PC-3 (cell line): ENCODE measurements at regions not wholly inside any gene's neighbourhood (a gene's known extent, or its start where the extent isn't known, plus 50 kb on each side); places are given as distances from the start of the nearest gene placed in this dataset.
A peak's percentile ranks its signal among the peaks of the same experiment; 100 is the strongest.

Experiments used
- ATAC-seq: fragments of 200-7000 bp; cut with Tn5 transposase; 2 replicates; pipeline ENCODE4 v1.9.1; 2020; ENCODE audit warnings: mild to moderate bottlenecking, moderate library complexity
- BruUV-seq: library from RNA; stranded (reverse); fragments of 400-500 nt; replicated peaks from 2 replicates; lab custom pipeline; 2021; lab: Mats Ljungman, UMichigan
- CTCF ChIA-PET: fragments of 300-600 bp; sonication (Branson Sonifier 250); formaldehyde crosslinking; loops from one replicate; lab custom pipeline; 2022; ENCODE audit warnings: antibody characterized with exemption; lab: Charles Lee
- POLR2A ChIA-PET: fragments of 300-600 bp; sonication (Branson Sonifier 250); formaldehyde crosslinking; loops from one replicate; lab custom pipeline; 2022; ENCODE audit warnings: antibody characterized with exemption; ENCODE audit not compliant: unreplicated experiment; lab: Charles Lee
- DNase-seq: peaks from one replicate; pipeline ENCODE4 v3.0.0-alpha.2; 2015
- H2AFZ ChIP-seq: fragments of 300-600 bp; sonication (generic); 2 replicates; pipeline ENCODE4 v1.6.0; 2016; ENCODE audit warnings: antibody characterized with exemption, low read length
- H3F3A ChIP-seq: fragments of 300-600 bp; sonication (generic); one replicate; pipeline ENCODE4 v1.6.0; 2017; ENCODE audit warnings: antibody characterized with exemption, low read length, control low read depth, mild to moderate bottlenecking; ENCODE audit not compliant: unreplicated experiment
- H3K27ac ChIP-seq: fragments of 300-600 bp; sonication (generic); 2 replicates; pipeline ENCODE4 v1.5.1; 2016; ENCODE audit warnings: mild to moderate bottlenecking, low read length
- H3K27me3 ChIP-seq: fragments of 300-600 bp; sonication (generic); 2 replicates; pipeline ENCODE4 v1.6.1; 2016; ENCODE audit warnings: low read length, mixed read lengths
- H3K36me3 ChIP-seq: fragments of 300-600 bp; sonication (generic); 2 replicates; pipeline ENCODE4 v1.6.1; 2016; ENCODE audit warnings: low read depth, mixed run types, low read length, mixed read lengths
- H3K4me1 ChIP-seq: fragments of 300-600 bp; sonication (generic); 2 replicates; pipeline ENCODE4 v1.5.1; 2016; ENCODE audit warnings: low read length; ENCODE audit not compliant: insufficient read depth
- H3K4me2 ChIP-seq: fragments of 300-600 bp; sonication (generic); 2 replicates; pipeline ENCODE4 v1.6.0; 2016; ENCODE audit warnings: low read length
- H3K4me3 ChIP-seq: fragments of 300-600 bp; sonication (generic); 2 replicates; pipeline ENCODE4 v1.5.1; 2016; ENCODE audit warnings: mild to moderate bottlenecking, low read length, mixed read lengths
- H3K79me2 ChIP-seq: fragments of 300-600 bp; sonication (generic); 2 replicates; pipeline ENCODE4 v1.6.1; 2017; ENCODE audit warnings: low read length, mixed read lengths
- H3K9ac ChIP-seq: fragments of 300-600 bp; sonication (generic); 2 replicates; pipeline ENCODE4 v1.6.0; 2016; ENCODE audit warnings: mild to moderate bottlenecking, low read length
- H3K9me2 ChIP-seq: fragments of 300-600 bp; sonication (generic); replicated peaks from 2 replicates; pipeline ENCODE4 v1.6.1; 2016; ENCODE audit warnings: mixed run types, low read length, mixed read lengths
- H3K9me3 ChIP-seq: fragments of 300-600 bp; sonication (generic); 2 replicates; pipeline ENCODE4 v1.6.1; 2016; ENCODE audit warnings: low read length, mixed read lengths
- H4K20me1 ChIP-seq: fragments of 300-600 bp; sonication (generic); 2 replicates; pipeline ENCODE4 v1.6.1; 2016; ENCODE audit warnings: low read length, mixed read lengths
- EZH2 ChIP-seq: fragments of 300-600 bp; sonication (generic); IDR thresholded peaks from one replicate; pipeline ENCODE4 v1.6.1; 2017; ENCODE audit warnings: antibody characterized with exemption, mild to moderate bottlenecking, low read length; ENCODE audit not compliant: unreplicated experiment
- EZH2phosphoT487 ChIP-seq: fragments of 300-600 bp; sonication (generic); IDR thresholded peaks from 2 replicates; pipeline ENCODE4 v1.6.1; 2018; ENCODE audit warnings: mild to moderate bottlenecking, antibody characterized with exemption, low read length, borderline replicate concordance
- intact Hi-C: fragments of 100-400 bp; cut with micrococcal nuclease; formaldehyde crosslinking; loops from 2 replicates; pipeline ENCODE4 v1.9.0; 2023
- TF ChIP-seq, protein P1 (sequence below): fragments of 300-600 bp; sonication (generic); conservative IDR thresholded peaks from 2 replicates; pipeline ENCODE4 v1.5.1; 2017; ENCODE audit warnings: antibody characterized with exemption, low read depth, mild to moderate bottlenecking, low read length

- POLR2A ChIA-PET = no interaction called here
- intact Hi-C loops = no loop called here
- Histone ChIP-seq H3K79me2 (no peaks in the 10 kb centered on the region), H3K27ac (no peak overlapping the region), H3K4me2 (no peak overlapping the region), H3K4me3 (no peak overlapping the region), H2AFZ (no peak overlapping the region), H4K20me1 (no peaks in the 10 kb centered on the region), H3K9me2 (no peaks in the 10 kb centered on the region), H3K9ac (no peak overlapping the region), H3K36me3 (no peaks in the 10 kb centered on the region), H3K9me3 (no peaks in the 10 kb centered on the region), H3F3A (no peaks in the 10 kb centered on the region), H3K27me3 (no peaks in the 10 kb centered on the region), H3K4me1 (peaks cover 8% of the 10 kb centered on the region)
- BruUV-seq = no TSS peak
- CTCF ChIA-PET = no interaction called here
- DNase-seq (no peak), ATAC-seq (no peak)
- TF ChIP-seq, protein P1, sequence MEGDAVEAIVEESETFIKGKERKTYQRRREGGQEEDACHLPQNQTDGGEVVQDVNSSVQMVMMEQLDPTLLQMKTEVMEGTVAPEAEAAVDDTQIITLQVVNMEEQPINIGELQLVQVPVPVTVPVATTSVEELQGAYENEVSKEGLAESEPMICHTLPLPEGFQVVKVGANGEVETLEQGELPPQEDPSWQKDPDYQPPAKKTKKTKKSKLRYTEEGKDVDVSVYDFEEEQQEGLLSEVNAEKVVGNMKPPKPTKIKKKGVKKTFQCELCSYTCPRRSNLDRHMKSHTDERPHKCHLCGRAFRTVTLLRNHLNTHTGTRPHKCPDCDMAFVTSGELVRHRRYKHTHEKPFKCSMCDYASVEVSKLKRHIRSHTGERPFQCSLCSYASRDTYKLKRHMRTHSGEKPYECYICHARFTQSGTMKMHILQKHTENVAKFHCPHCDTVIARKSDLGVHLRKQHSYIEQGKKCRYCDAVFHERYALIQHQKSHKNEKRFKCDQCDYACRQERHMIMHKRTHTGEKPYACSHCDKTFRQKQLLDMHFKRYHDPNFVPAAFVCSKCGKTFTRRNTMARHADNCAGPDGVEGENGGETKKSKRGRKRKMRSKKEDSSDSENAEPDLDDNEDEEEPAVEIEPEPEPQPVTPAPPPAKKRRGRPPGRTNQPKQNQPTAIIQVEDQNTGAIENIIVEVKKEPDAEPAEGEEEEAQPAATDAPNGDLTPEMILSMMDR = no peak
- TF ChIP-seq EZH2 (no peak), EZH2phosphoT487 (no peak)
Observed at GRCh38 chr18:65995206-65995605, 244.4 kb downstream of the CDH7 start.

DNA sequence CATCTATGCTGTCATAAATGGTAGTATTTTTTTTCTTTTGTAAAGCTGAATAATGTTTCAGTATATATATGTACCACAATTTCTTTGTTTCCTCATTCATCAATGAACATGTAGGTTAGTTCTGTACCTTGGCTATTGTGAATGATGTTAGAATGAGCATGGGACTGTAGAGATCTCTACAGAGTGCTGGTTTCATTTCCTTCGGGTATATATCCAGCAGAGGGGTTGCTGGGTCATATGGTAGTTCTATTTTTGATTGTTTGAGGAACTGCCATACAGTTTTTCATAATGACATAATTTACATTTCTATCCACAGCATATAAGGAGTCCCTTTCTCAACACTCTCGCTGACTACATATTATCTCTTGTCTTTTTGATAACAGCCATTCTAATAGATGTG lies 243.5 kb downstream of the CDH7 start:
- no peak overlapping the region for H3K9ac ChIP-seq
- no peaks in the 10 kb centered on the region for H3K79me2 ChIP-seq
- TF ChIP-seq, protein P1 = no peak
- TF ChIP-seq EZH2phosphoT487 (no peak), EZH2 (no peak)
- no peaks in the 10 kb centered on the region for H3K27me3 ChIP-seq
- DNase-seq (no peak), ATAC-seq (no peak)
- H3F3A ChIP-seq = no peaks in the 10 kb centered on the region
- no peaks in the 10 kb centered on the region for H3K9me2 ChIP-seq
- no peak overlapping the region for H2AFZ ChIP-seq
- BruUV-seq = no TSS peak
- ChIA-PET POLR2A (no interaction called here), CTCF (no interaction called here)
- no peaks in the 10 kb centered on the region for H4K20me1 ChIP-seq
- H3K36me3 ChIP-seq = no peaks in the 10 kb centered on the region
- no peaks in the 10 kb centered on the region for H3K9me3 ChIP-seq
- intact Hi-C loops = no loop called here
- H3K4me1 ChIP-seq = peaks cover 8% of the 10 kb centered on the region
- no peak overlapping the region for H3K4me2 ChIP-seq
- no peak overlapping the region for H3K27ac ChIP-seq
- H3K4me3 ChIP-seq = no peak overlapping the region

GRCh38 chr18:65990944-65991708 lies 240.3 kb downstream of the CDH7 start:
- no peaks in the 10 kb centered on the region for H4K20me1 ChIP-seq
- H2AFZ ChIP-seq = no peak overlapping the region
- H3K9me3 ChIP-seq = no peaks in the 10 kb centered on the region
- TF ChIP-seq EZH2phosphoT487 = no peak
- TF ChIP-seq, protein P1 = no peak
- TF ChIP-seq EZH2 = no peak
- no peaks in the 10 kb centered on the region for H3K36me3 ChIP-seq
- ChIA-PET POLR2A (interaction anchor here (0.6 kb wide), 2 partner anchors 516 to 641 kb away, joined by 3 to 4 read pairs; no protein-coding TSS in a partner anchor), CTCF (no interaction called here)
- no peaks in the 10 kb centered on the region for H3K9me2 ChIP-seq
- H3K4me2 ChIP-seq = no peak overlapping the region
- H3K27me3 ChIP-seq = no peaks in the 10 kb centered on the region
- BruUV-seq = no TSS peak
- intact Hi-C loops = no loop called here
- no peak overlapping the region for H3K9ac ChIP-seq
- no peaks in the 10 kb centered on the region for H3F3A ChIP-seq
- H3K4me1 ChIP-seq = peaks cover 8% of the 10 kb centered on the region
- H3K4me3 ChIP-seq = no peak overlapping the region
- peak; percentile 22 for DNase-seq
- no peak overlapping the region for H3K27ac ChIP-seq
- ATAC-seq = peak; percentile 55
- H3K79me2 ChIP-seq = no peaks in the 10 kb centered on the region
